ENCODE measurements at regions not wholly inside any gene's neighbourhood (a gene's known extent, or its start where the extent isn't known, plus 50 kb on each side); places are given as distances from the start of the nearest gene placed in this dataset.

DNA sequence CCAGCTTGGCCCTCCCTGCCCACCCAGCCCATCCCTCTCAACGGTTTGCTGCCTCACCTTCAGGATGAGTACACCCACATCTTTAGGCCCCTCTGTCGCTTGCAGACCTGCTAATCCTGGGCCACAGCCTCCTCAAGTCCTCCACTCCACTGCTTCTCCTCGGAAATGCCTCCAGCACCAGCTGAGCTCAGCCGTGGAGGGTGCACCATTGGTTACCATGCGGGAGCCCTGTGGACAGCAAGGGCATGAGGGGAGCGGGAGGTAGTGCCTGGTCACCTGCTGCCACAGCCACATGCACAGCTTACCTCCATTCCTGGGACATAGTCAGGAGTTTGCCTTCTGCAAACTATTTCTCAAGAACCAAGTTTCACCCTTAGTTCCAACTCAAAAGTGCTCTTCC lies 286.3 kb upstream of the ZMIZ1 start:
- TF ChIP-seq TAF1 (IDR thresholded peaks at IDR 0.05; ENCODE audit: borderline replicate concordance, insufficient read depth, low read length) = no peak
- TF ChIP-seq, protein P1, sequence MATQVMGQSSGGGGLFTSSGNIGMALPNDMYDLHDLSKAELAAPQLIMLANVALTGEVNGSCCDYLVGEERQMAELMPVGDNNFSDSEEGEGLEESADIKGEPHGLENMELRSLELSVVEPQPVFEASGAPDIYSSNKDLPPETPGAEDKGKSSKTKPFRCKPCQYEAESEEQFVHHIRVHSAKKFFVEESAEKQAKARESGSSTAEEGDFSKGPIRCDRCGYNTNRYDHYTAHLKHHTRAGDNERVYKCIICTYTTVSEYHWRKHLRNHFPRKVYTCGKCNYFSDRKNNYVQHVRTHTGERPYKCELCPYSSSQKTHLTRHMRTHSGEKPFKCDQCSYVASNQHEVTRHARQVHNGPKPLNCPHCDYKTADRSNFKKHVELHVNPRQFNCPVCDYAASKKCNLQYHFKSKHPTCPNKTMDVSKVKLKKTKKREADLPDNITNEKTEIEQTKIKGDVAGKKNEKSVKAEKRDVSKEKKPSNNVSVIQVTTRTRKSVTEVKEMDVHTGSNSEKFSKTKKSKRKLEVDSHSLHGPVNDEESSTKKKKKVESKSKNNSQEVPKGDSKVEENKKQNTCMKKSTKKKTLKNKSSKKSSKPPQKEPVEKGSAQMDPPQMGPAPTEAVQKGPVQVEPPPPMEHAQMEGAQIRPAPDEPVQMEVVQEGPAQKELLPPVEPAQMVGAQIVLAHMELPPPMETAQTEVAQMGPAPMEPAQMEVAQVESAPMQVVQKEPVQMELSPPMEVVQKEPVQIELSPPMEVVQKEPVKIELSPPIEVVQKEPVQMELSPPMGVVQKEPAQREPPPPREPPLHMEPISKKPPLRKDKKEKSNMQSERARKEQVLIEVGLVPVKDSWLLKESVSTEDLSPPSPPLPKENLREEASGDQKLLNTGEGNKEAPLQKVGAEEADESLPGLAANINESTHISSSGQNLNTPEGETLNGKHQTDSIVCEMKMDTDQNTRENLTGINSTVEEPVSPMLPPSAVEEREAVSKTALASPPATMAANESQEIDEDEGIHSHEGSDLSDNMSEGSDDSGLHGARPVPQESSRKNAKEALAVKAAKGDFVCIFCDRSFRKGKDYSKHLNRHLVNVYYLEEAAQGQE (IDR thresholded peaks at IDR 0.05; ENCODE audit: insufficient read depth in 1 of 2, low read depth in 2 of 2, low read length in 2 of 2) = no peak
- no peak for TF ChIP-seq SIN3A (IDR thresholded peaks at IDR 0.05; ENCODE audit: borderline replicate concordance, insufficient read depth, low read length)
- TF ChIP-seq FOXP2 (optimal IDR thresholded peaks at IDR 0.05; ENCODE audit: borderline replicate concordance, extremely low read depth, extremely low read length, insufficient read depth) = no peak
- TF ChIP-seq POLR2AphosphoS5 (IDR thresholded peaks at IDR 0.05; ENCODE audit: low read depth, low read length) = no peak

DNA sequence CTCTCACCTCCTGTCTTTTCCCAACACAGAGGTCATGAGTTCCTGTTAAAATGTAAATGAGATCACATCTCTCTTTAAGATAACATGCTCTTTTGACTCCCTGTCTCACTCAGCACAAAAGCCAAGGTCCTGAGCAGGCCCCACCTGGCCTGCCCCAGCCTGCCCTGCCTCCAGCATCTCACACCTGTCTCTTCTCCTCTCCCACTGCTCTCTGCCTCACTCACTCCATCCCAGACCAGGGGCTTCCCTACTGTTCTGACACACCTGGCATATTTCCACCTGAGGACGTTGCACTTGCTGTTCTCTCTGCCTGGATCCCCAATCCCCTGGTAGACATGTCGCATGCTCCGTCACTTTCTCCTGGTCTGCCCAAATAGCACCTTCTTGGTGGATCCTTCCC lies 285.0 kb upstream of the ZMIZ1 start:
- no peak for TF ChIP-seq SIN3A (IDR thresholded peaks at IDR 0.05; ENCODE audit: borderline replicate concordance, insufficient read depth, low read length)
- no peak for TF ChIP-seq TAF1 (IDR thresholded peaks at IDR 0.05; ENCODE audit: borderline replicate concordance, insufficient read depth, low read length)
- no peak for TF ChIP-seq POLR2AphosphoS5 (IDR thresholded peaks at IDR 0.05; ENCODE audit: low read depth, low read length)
- TF ChIP-seq, protein P1 (IDR thresholded peaks at IDR 0.05; ENCODE audit: insufficient read depth in 1 of 2, low read depth in 2 of 2, low read length in 2 of 2) = no peak
- TF ChIP-seq FOXP2 (optimal IDR thresholded peaks at IDR 0.05; ENCODE audit: borderline replicate concordance, extremely low read depth, extremely low read length, insufficient read depth) = no peak

DNA sequence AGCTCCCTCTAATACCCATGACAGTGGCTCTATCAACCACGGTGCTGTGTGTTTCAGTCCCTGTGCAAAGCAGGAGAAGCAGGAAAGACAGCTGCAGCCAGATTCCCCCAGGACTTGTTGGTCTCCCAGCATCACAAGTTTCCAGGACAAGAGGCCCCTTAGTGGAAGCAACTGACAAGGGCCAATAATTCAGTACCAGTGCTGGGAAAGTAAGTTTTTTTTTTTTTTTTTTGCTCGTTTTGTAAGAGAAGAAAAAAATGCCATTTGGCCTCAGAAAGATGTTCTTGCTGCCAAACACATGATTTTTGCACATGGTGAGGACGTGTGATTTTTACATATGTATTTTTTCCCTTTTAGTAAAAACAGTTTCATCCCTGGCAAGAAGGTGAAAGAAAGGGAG lies 284.2 kb upstream of the ZMIZ1 start:
- TF ChIP-seq TAF1 (IDR thresholded peaks at IDR 0.05; ENCODE audit: borderline replicate concordance, insufficient read depth, low read length) = no peak
- TF ChIP-seq POLR2AphosphoS5 (IDR thresholded peaks at IDR 0.05; ENCODE audit: low read depth, low read length) = no peak
- TF ChIP-seq FOXP2 (optimal IDR thresholded peaks at IDR 0.05; ENCODE audit: borderline replicate concordance, extremely low read depth, extremely low read length, insufficient read depth) = no peak
- no peak for TF ChIP-seq SIN3A (IDR thresholded peaks at IDR 0.05; ENCODE audit: borderline replicate concordance, insufficient read depth, low read length)
- TF ChIP-seq, protein P1 (IDR thresholded peaks at IDR 0.05; ENCODE audit: insufficient read depth in 1 of 2, low read depth in 2 of 2, low read length in 2 of 2) = no peak

DNA sequence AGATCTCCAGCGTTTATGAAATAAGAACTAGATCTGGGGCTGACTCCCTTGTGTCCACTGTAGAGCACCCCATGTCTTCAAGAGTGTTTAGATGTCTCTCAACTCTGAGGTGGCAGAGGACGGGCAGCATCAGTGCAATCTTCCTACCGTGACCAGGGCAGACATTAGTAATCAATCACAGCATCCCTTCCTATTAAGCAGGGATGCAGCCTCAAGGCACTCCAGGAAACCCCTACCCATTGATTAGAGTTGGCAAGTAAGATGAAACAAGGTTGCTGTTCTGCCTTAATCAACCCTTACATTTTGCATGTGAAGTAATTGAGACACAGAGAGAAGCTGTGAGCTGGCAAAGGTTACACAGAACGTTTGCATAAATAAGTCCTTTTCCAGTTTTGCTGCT lies 283.7 kb upstream of the ZMIZ1 start:
- TF ChIP-seq TAF1 (IDR thresholded peaks at IDR 0.05; ENCODE audit: borderline replicate concordance, insufficient read depth, low read length) = no peak
- TF ChIP-seq, protein P1 (IDR thresholded peaks at IDR 0.05; ENCODE audit: insufficient read depth in 1 of 2, low read depth in 2 of 2, low read length in 2 of 2) = no peak
- TF ChIP-seq POLR2AphosphoS5 (IDR thresholded peaks at IDR 0.05; ENCODE audit: low read depth, low read length) = no peak
- no peak for TF ChIP-seq SIN3A (IDR thresholded peaks at IDR 0.05; ENCODE audit: borderline replicate concordance, insufficient read depth, low read length)
- no peak for TF ChIP-seq FOXP2 (optimal IDR thresholded peaks at IDR 0.05; ENCODE audit: borderline replicate concordance, extremely low read depth, extremely low read length, insufficient read depth)

DNA sequence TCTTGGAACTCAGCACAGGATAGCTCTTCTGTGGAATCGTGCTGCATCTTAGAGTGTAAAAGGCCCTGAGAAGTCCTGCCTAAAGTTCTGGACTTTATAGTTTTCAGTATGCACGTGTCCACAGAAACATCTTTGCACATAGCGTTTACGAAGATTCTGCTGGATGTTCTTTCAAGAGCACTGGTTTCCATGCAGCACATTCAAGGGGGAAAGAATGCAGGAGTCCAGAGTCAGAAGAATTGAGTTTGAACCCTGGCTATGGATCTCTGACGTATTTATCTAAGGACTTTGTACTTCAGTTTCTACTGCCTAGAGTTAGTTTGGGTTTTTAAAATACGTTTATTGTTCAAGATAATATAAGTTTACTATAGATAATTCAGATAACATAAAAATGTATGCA lies 282.8 kb upstream of the ZMIZ1 start:
- TF ChIP-seq TAF1 (IDR thresholded peaks at IDR 0.05; ENCODE audit: borderline replicate concordance, insufficient read depth, low read length) = no peak
